Esophagus muscularis mucosa (tissue), 3 donors: ENCODE measurements at regions not wholly inside any gene's neighbourhood (a gene's known extent, or its start where the extent isn't known, plus 50 kb on each side); places are given as distances from the start of the nearest gene placed in this dataset.

Source experiments
- CTCF ChIP-seq, 3 experiments: fragments of 200-600 bp in 2 of 3; fragments of 450-650 bp in 1 of 3; sonication (generic) in 2 of 3; IDR thresholded peaks; one replicate each; pipeline ENCODE4 v1.5.1; 2017 to 2019; ENCODE audit warnings: antibody characterized with exemption in 3 of 3, mild to moderate bottlenecking in 2 of 3, moderate library complexity in 1 of 3
- POLR2A ChIP-seq: fragments of 450-650 bp; IDR thresholded peaks from one replicate; pipeline ENCODE4 v1.6.1; 2017; ENCODE audit warnings: antibody characterized with exemption, moderate library complexity, mild to moderate bottlenecking, low read depth
- POLR2AphosphoS5 ChIP-seq, 2 donors: sonication (generic); formaldehyde crosslinking; IDR thresholded peaks; one replicate each; pipeline ENCODE4 v1.6.1; 2017; ENCODE audit warnings: antibody characterized with exemption in 2 of 2

GRCh38 chrX:23493941-23494374 lies 159.3 kb downstream of the PTCHD1 start:
- no peak for TF ChIP-seq CTCF (IDR thresholded peaks at IDR 0.05)
- no peak for TF ChIP-seq POLR2AphosphoS5 (IDR thresholded peaks at IDR 0.05)
- TF ChIP-seq POLR2A: no peak
